GM12878 (cell line): ENCODE measurements at regions not wholly inside any gene's neighbourhood (a gene's known extent, or its start where the extent isn't known, plus 50 kb on each side); places are given as distances from the start of the nearest gene placed in this dataset.

Experiments
- ATAC-seq: fragments of 200-7000 bp; cut with Tn5 transposase; 3 replicates; pipeline ENCODE4 v1.9.1; 2020; ENCODE audit warnings: mild to moderate bottlenecking, moderate library complexity
- BruUV-seq: library from RNA; stranded (reverse); fragments of 400-500 nt; replicated peaks from 2 replicates; lab custom pipeline; 2021; lab: Mats Ljungman, UMichigan
- CTCF ChIA-PET: fragments of 300-600 bp; sonication (Branson Sonifier 250); formaldehyde crosslinking; extraction: SDS; loops from one replicate; lab custom pipeline; 2021; ENCODE audit warnings: inconsistent platforms; lab: Yijun Ruan, JAX
- POLR2A ChIA-PET: fragments of 350-600 bp; formaldehyde crosslinking; extraction: SDS; loops from one replicate; lab custom pipeline; 2021; ENCODE audit warnings: inconsistent platforms; lab: Charles Lee
- RAD21 ChIA-PET: fragments of 300-600 bp; sonication (Branson Sonifier 250); formaldehyde crosslinking; loops from one replicate; lab custom pipeline; 2023; ENCODE audit warnings: antibody characterized with exemption; ENCODE audit not compliant: unreplicated experiment; lab: Charles Lee
- SMC1A ChIA-PET: fragments of 300-600 bp; sonication (Branson Sonifier 250); formaldehyde crosslinking; loops from one replicate; lab custom pipeline; 2023; ENCODE audit not compliant: unreplicated experiment, uncharacterized antibody; lab: Charles Lee
- DNase-seq: peaks from one replicate; pipeline ENCODE4 v3.0.0-alpha.2; 2011; ENCODE audit warnings: low read depth, low spot score
- FAIRE-seq: peaks from 3 replicates; lab custom pipeline; 2011; peaks lifted over from hg19 to GRCh38; lab: Jason Lieb, UNC
- H2AFZ ChIP-seq: 2 replicates; pipeline ENCODE4 v1.6.0; 2011; ENCODE audit warnings: low read depth, low read length, control low read depth; ENCODE audit not compliant: control insufficient read depth
- H3K27ac ChIP-seq: 2 replicates; pipeline ENCODE4 v1.5.1; 2011; ENCODE audit warnings: control low read depth; ENCODE audit not compliant: control insufficient read depth, insufficient read depth
- H3K27me3 ChIP-seq, 2 experiments: replicated peaks in 1 of 2; 2 replicates each; pipeline versions ENCODE4 v1.6.0 to v1.6.1; 2011; ENCODE audit warnings: low read length in 1 of 2; ENCODE audit not compliant: control insufficient read depth in 2 of 2, insufficient read depth in 2 of 2
- H3K36me3 ChIP-seq, 2 experiments: 2 replicates each; pipeline ENCODE4 v1.5.1; 2011; ENCODE audit warnings: low read length in 1 of 2; ENCODE audit not compliant: control insufficient read depth in 2 of 2, insufficient read depth in 2 of 2
- H3K4me1 ChIP-seq: 2 replicates; pipeline ENCODE4 v1.6.1; 2011; ENCODE audit warnings: mild to moderate bottlenecking, low read length, moderate library complexity, mixed read lengths; ENCODE audit not compliant: control insufficient read depth, insufficient read depth
- H3K4me2 ChIP-seq: 2 replicates; pipeline ENCODE4 v1.6.0; 2011; ENCODE audit warnings: control low read depth; ENCODE audit not compliant: control insufficient read depth, insufficient read depth
- H3K4me3 ChIP-seq: fragments of 200-600 bp; sonication (generic); 2 replicates; pipeline ENCODE4 v1.5.1; 2016
- H3K79me2 ChIP-seq: 2 replicates; pipeline ENCODE4 v1.6.0; 2011; ENCODE audit warnings: low read length; ENCODE audit not compliant: control insufficient read depth, insufficient read depth
- H3K9ac ChIP-seq: 2 replicates; pipeline ENCODE4 v1.8.0; 2011; ENCODE audit warnings: low read length, control low read depth, mixed read lengths; ENCODE audit not compliant: control insufficient read depth, insufficient read depth
- H3K9me3 ChIP-seq: replicated peaks from 3 replicates; pipeline ENCODE4 v1.5.1; 2011; ENCODE audit warnings: mild to moderate bottlenecking, low read length; ENCODE audit not compliant: control insufficient read depth, insufficient read depth
- H4K20me1 ChIP-seq: 2 replicates; pipeline ENCODE4 v1.6.0; 2011; ENCODE audit not compliant: control insufficient read depth, insufficient read depth
- BCL3 ChIP-seq: IDR thresholded peaks from 2 replicates; pipeline ENCODE4 v1.6.1; 2011; ENCODE audit warnings: borderline replicate concordance, low read depth, mild to moderate bottlenecking, moderate library complexity, low read length; ENCODE audit not compliant: insufficient read depth, poor library complexity, severe bottlenecking
- FOS ChIP-seq: IDR thresholded peaks from 3 replicates; pipeline ENCODE4 v1.6.1; 2011; ENCODE audit warnings: borderline replicate concordance; ENCODE audit not compliant: insufficient read length; ENCODE audit errors: extremely low read depth
- JUNB ChIP-seq: IDR thresholded peaks from 2 replicates; pipeline ENCODE4 v1.6.1; 2016; ENCODE audit warnings: antibody characterized with exemption, mild to moderate bottlenecking
- KLF5 ChIP-seq: fragments of 450-650 bp; IDR thresholded peaks from 2 replicates; pipeline ENCODE4 v1.6.1; 2014; ENCODE audit warnings: mild to moderate bottlenecking; ENCODE audit not compliant: partially characterized antibody
- MLLT1 ChIP-seq: fragments of 450-650 bp; IDR thresholded peaks from 2 replicates; pipeline ENCODE4 v1.6.1; 2016; ENCODE audit warnings: mild to moderate bottlenecking
- MYC ChIP-seq: IDR thresholded peaks from 2 replicates; pipeline ENCODE4 v1.6.1; 2011; ENCODE audit warnings: mild to moderate bottlenecking, low read length, moderate library complexity, inconsistent platforms; ENCODE audit not compliant: insufficient read depth, insufficient replicate concordance, insufficient read length, severe bottlenecking
- NKRF ChIP-seq: fragments of 450-650 bp; conservative IDR thresholded peaks from 2 replicates; pipeline ENCODE4 v1.6.1; 2017; ENCODE audit warnings: mild to moderate bottlenecking, moderate library complexity
- PAX5 ChIP-seq: IDR thresholded peaks from 2 replicates; pipeline ENCODE4 v1.6.1; 2011; ENCODE audit warnings: low read depth, low read length, borderline replicate concordance
- PKNOX1 ChIP-seq: fragments of 450-650 bp; IDR thresholded peaks from 2 replicates; pipeline ENCODE4 v1.6.1; 2016; ENCODE audit warnings: mild to moderate bottlenecking
- RBBP5 ChIP-seq: fragments of 200-600 bp; sonication (generic); conservative IDR thresholded peaks from 2 replicates; pipeline ENCODE4 v1.6.1; 2016
- TARDBP ChIP-seq: IDR thresholded peaks from 2 replicates; pipeline ENCODE4 v1.6.1; 2016; ENCODE audit warnings: borderline replicate concordance
- ZBTB4 ChIP-seq: fragments of 450-650 bp; formaldehyde crosslinking; IDR thresholded peaks from 2 replicates; pipeline ENCODE4 v1.4.0; 2022; ENCODE audit warnings: mild to moderate bottlenecking, moderate library complexity
- WGBS: methylation state at CpG from one replicate; pipeline ENCODE4 v1.1.6; 2016; ENCODE audit warnings: low lambda C conversion rate; ENCODE audit not compliant: insufficient replicate concordance, insufficient coverage; ENCODE audit errors: missing lambda C conversion rate; 5-methylcytosine and 5-hydroxymethylcytosine counted together
- in situ Hi-C: fragments of 300-500 bp; cut with MboI; formaldehyde crosslinking; loops from 9 replicates; pipeline ENCODE4 v1.14.3; 2018; ENCODE audit warnings: mixed read lengths
- intact Hi-C: fragments of 100-400 bp; cut with micrococcal nuclease; formaldehyde crosslinking; loops from one replicate; pipeline ENCODE4 v1.14.2; 2022; ENCODE audit not compliant: unreplicated experiment

GRCh38 chr7:32643194-32643593, 147.9 kb downstream of the AVL9 start:
- Histone ChIP-seq H3K36me3 (no peaks in the 10 kb centered on the region), H3K4me3 (no peak overlapping the region), H3K79me2 (no peaks in the 10 kb centered on the region), H3K27me3 (no peaks in the 10 kb centered on the region), H3K9me3 (no peaks in the 10 kb centered on the region), H3K4me2 (no peak overlapping the region), H2AFZ (no peak overlapping the region), H3K27ac (no peak overlapping the region), H4K20me1 (no peaks in the 10 kb centered on the region), H3K4me1 (no peaks in the 10 kb centered on the region; the same call in none of the 2 replicates), H3K9ac (no peak overlapping the region)
- TF ChIP-seq FOS (no peak), MYC (no peak), KLF5 (no peak), MLLT1 (no peak), ZBTB4 (no peak), JUNB (no peak), TARDBP (no peak), RBBP5 (no peak), BCL3 (no peak), NKRF (no peak), PKNOX1 (no peak), PAX5 (no peak)
- no TSS peak for BruUV-seq
- intact Hi-C loops (no loop called here), in situ Hi-C loops (no loop called here)
- 96% methylated on average over 5 of the region's 5 CpGs for WGBS
- no peak for FAIRE-seq
- ChIA-PET RAD21 (no interaction called here), SMC1A (no interaction called here), POLR2A (no interaction called here), CTCF (no interaction called here)
- no peak for ATAC-seq
- no peak for DNase-seq
